Peyer's patch (tissue), 4 donors: ENCODE measurements at regions not wholly inside any gene's neighbourhood (a gene's known extent, or its start where the extent isn't known, plus 50 kb on each side); places are given as distances from the start of the nearest gene placed in this dataset.

Experiments
- DNase-seq, 3 donors: peaks; one replicate each; pipeline ENCODE4 v3.0.0-alpha.2; 2017 to 2019
- H3K27ac ChIP-seq, 4 donors: fragments of 200-600 bp; sonication (generic); one replicate each; pipeline ENCODE4 v1.5.1; 2016 to 2019
- H3K27me3 ChIP-seq, 2 donors: fragments of 200-600 bp; sonication (generic); one replicate each; pipeline ENCODE4 v1.5.1; 2019
- H3K36me3 ChIP-seq, 3 donors: fragments of 200-600 bp; sonication (generic); one replicate each; pipeline ENCODE4 v1.5.1; 2016 to 2019
- H3K4me1 ChIP-seq, 4 donors: fragments of 200-600 bp; sonication (generic); one replicate each; pipeline ENCODE4 v1.5.1; 2016 to 2019
- H3K4me3 ChIP-seq, 4 donors: fragments of 200-600 bp; sonication (generic); 1 replicate in 3 of 4; 2 replicates in 1 of 4; pipeline ENCODE4 v1.5.1; 2016 to 2019; ENCODE audit warnings: mild to moderate bottlenecking in 1 of 4
- H3K9me3 ChIP-seq, 4 donors: fragments of 200-600 bp; sonication (generic); one replicate each; pipeline ENCODE4 v1.5.1; 2016 to 2019; ENCODE audit warnings: mild to moderate bottlenecking in 1 of 4
- POLR2A ChIP-seq, 2 donors: fragments of 450-650 bp; IDR thresholded peaks; one replicate each; pipeline ENCODE4 v1.5.1; 2017; ENCODE audit warnings: antibody characterized with exemption in 2 of 2, mild to moderate bottlenecking in 2 of 2, moderate library complexity in 2 of 2
- TF ChIP-seq, protein P1 (sequence below), 6 experiments: fragments of 450-650 bp in 4 of 6; fragments of 200-600 bp in 2 of 6; sonication (generic) in 1 of 6; IDR thresholded peaks; one replicate each; pipeline ENCODE4 v1.5.1; 2017 to 2019; ENCODE audit warnings: antibody characterized with exemption in 6 of 6, mild to moderate bottlenecking in 3 of 6, moderate library complexity in 1 of 6

DNA sequence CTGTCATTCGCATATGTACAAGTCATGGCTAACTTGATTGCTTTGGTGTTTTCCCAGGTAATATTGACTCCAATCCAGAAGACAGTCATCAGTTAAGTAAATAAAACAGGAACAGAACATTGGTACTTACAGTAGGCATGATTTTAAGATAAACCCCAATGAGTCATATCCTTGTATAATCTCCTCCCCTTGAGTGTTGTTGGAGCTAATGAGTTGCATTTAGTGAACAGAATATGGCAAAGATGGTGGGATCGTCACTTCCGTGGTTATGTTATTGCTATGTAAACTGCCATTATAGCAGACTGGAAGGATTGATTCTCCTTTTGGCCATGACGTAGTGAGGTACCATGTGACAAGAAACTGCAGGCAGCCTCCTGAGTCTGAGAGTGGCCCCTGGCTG, 102.2 kb downstream of the TMX1 start:
- Histone ChIP-seq H3K9me3 (peaks cover 0 to 3% (median 0%) of the 10 kb centered on the region in 4 donors), H3K4me3 (no peak overlapping the region), H3K27me3 (no peaks in the 10 kb centered on the region), H3K36me3 (no peaks in the 10 kb centered on the region), H3K27ac (no peak overlapping the region), H3K4me1 (no peaks in the 10 kb centered on the region)
- DNase-seq, result no peak
- TF ChIP-seq POLR2A (IDR thresholded peaks at IDR 0.05), result no peak
- TF ChIP-seq, protein P1, sequence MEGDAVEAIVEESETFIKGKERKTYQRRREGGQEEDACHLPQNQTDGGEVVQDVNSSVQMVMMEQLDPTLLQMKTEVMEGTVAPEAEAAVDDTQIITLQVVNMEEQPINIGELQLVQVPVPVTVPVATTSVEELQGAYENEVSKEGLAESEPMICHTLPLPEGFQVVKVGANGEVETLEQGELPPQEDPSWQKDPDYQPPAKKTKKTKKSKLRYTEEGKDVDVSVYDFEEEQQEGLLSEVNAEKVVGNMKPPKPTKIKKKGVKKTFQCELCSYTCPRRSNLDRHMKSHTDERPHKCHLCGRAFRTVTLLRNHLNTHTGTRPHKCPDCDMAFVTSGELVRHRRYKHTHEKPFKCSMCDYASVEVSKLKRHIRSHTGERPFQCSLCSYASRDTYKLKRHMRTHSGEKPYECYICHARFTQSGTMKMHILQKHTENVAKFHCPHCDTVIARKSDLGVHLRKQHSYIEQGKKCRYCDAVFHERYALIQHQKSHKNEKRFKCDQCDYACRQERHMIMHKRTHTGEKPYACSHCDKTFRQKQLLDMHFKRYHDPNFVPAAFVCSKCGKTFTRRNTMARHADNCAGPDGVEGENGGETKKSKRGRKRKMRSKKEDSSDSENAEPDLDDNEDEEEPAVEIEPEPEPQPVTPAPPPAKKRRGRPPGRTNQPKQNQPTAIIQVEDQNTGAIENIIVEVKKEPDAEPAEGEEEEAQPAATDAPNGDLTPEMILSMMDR (IDR thresholded peaks at IDR 0.05), result no peak

- Histone ChIP-seq H3K4me1 (no peaks in the 10 kb centered on the region), H3K27me3 (no peaks in the 10 kb centered on the region), H3K4me3 (no peak overlapping the region), H3K9me3 (no peaks in the 10 kb centered on the region), H3K27ac (no peak overlapping the region), H3K36me3 (no peaks in the 10 kb centered on the region)
- TF ChIP-seq, protein P1 (IDR thresholded peaks at IDR 0.05), result no peak
- no peak for TF ChIP-seq POLR2A (IDR thresholded peaks at IDR 0.05)
- DNase-seq, result no peak
These were observed 112.0 kb downstream of the TMX1 start for GRCh38 chr14:51351997-51352396.

DNA sequence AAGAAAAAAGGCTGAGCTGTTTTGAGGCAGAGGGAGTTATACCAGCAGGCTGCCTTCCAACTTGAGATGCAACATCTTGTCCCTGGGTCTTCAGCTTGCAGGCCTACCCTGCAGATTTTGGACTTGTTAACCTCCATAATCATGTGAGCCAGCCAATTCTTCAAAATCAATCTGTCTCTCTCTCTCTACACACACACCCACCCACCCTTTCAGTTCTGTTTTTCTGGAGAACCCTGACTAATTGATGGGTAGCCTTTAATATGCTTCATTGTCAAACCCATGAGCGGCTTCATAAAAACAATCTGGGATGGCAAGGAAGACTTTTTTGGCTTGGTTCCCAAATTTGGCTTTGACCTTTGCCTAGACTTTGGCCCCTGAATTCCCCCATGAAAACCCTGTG, 113.9 kb downstream of the TMX1 start:
- H3K4me3 ChIP-seq, result no peak overlapping the region
- no peak overlapping the region for H3K27ac ChIP-seq
- DNase-seq, result no peak
- no peaks in the 10 kb centered on the region for H3K9me3 ChIP-seq
- no peaks in the 10 kb centered on the region for H3K36me3 ChIP-seq
- no peaks in the 10 kb centered on the region for H3K4me1 ChIP-seq
- H3K27me3 ChIP-seq, result no peaks in the 10 kb centered on the region
- TF ChIP-seq, protein P1 (IDR thresholded peaks at IDR 0.05), result no peak
- TF ChIP-seq POLR2A (IDR thresholded peaks at IDR 0.05), result no peak

DNA sequence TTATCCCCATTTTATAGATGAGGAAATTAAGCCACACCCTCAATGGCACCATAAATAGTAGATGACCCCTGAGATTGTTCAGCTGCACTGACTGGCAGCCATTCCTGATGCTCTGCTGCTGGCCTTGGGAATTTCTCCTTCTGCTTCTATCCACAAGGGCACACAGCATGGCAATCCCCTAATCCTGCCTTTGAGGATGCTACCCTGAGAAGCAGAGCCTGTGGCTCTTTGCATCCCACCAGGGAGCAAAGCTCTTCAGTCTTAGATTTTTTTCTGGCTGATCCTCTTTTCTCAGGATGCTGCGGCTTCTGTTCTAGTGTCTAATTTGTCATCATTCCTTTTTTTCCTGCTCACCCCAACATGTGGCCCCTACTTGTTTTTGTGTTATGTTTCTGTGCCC, 114.8 kb downstream of the TMX1 start:
- no peak for DNase-seq
- Histone ChIP-seq H3K4me1 (no peaks in the 10 kb centered on the region), H3K9me3 (no peaks in the 10 kb centered on the region), H3K4me3 (no peak overlapping the region), H3K27me3 (no peaks in the 10 kb centered on the region), H3K36me3 (no peaks in the 10 kb centered on the region), H3K27ac (no peak overlapping the region)
- TF ChIP-seq, protein P1 (IDR thresholded peaks at IDR 0.05), result no peak
- TF ChIP-seq POLR2A (IDR thresholded peaks at IDR 0.05), result no peak

DNA sequence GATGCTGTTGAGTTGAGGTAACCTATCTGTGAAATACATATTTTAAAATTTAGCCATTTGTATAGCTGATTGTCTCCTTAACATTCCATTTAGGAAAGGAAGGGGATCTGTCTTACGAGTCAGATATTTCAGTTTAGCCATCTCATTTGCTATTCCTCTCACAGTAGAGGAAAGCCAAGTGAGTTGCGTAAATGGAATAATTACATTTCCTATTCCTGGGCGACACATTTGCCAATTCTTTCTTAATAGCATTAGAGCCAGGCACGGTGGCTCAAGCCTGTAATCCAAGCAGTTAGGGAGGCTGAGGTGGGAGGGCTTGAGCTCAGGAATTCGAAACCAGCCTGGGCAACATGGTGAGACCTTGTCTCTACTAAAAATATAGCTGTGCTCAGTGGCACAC, 116.3 kb downstream of the TMX1 start:
- Histone ChIP-seq H3K27me3 (no peaks in the 10 kb centered on the region), H3K4me3 (no peak overlapping the region), H3K9me3 (no peaks in the 10 kb centered on the region), H3K4me1 (no peaks in the 10 kb centered on the region), H3K27ac (no peak overlapping the region), H3K36me3 (no peaks in the 10 kb centered on the region)
- TF ChIP-seq, protein P1 (IDR thresholded peaks at IDR 0.05), result no peak
- TF ChIP-seq POLR2A (IDR thresholded peaks at IDR 0.05), result no peak
- no peak for DNase-seq

DNA sequence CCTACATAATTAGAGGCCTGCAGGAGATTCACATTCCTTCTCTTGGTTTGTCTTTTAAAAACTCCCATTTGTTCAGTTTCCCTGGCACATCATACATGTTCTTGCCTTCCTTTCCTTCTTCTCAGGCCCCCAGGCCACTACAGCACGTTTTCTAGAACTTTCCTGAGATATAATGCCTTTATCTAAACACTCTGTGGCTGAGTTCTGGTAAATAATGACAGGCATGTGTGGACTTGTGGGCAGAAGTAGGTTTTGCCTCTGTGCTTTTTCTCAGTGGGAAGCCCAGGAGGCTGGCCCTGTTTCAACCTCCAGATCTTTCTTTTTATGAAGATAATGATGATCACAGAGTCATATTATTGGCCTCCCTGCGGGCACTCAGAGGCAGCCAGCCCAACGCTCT, 117.2 kb downstream of the TMX1 start:
- no peak for TF ChIP-seq POLR2A (IDR thresholded peaks at IDR 0.05)
- TF ChIP-seq, protein P1 (IDR thresholded peaks at IDR 0.05), result no peak
- DNase-seq, result no peak
- Histone ChIP-seq H3K36me3 (no peaks in the 10 kb centered on the region), H3K27me3 (no peaks in the 10 kb centered on the region), H3K4me1 (no peaks in the 10 kb centered on the region), H3K9me3 (no peaks in the 10 kb centered on the region), H3K27ac (no peak overlapping the region), H3K4me3 (no peak overlapping the region)
